NCI-H2196 (cell line): ENCODE measurements at regions not wholly inside any gene's neighbourhood (a gene's known extent, or its start where the extent isn't known, plus 50 kb on each side); places are given as distances from the start of the nearest gene placed in this dataset.
A peak's percentile ranks its signal among the peaks of the same experiment; 100 is the strongest.
"Not testable (repeated sequence)": the region's sequence is repeated elsewhere in the genome, so short reads cannot be mapped to it uniquely, and the experiment has no call there.

Experiments
- DNase-seq: peaks from one replicate; lab custom pipeline; 2025; ENCODE audit not compliant: unreplicated experiment; lab: John Stamatoyannopoulos, UW

DNA sequence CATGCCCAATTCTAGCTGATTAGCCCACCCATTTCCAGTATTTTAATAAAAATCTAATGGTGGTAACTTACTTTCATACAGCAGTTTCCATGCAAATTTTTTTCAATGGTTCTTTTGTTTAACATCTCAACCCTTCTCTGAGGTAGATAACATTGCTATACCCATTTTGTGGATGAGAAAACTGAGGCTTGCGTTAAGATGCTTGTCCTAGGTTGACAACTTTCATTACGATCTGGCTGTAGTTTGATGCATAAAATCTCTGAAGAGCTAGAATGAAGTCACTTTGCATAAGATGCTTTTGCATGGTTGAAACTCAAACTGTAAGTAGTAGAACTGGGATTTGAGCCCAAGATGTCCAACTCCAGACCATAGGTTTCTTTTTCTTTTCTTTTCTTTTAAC, 309.5 kb upstream of the PODXL start:
- no peak for DNase-seq

DNA sequence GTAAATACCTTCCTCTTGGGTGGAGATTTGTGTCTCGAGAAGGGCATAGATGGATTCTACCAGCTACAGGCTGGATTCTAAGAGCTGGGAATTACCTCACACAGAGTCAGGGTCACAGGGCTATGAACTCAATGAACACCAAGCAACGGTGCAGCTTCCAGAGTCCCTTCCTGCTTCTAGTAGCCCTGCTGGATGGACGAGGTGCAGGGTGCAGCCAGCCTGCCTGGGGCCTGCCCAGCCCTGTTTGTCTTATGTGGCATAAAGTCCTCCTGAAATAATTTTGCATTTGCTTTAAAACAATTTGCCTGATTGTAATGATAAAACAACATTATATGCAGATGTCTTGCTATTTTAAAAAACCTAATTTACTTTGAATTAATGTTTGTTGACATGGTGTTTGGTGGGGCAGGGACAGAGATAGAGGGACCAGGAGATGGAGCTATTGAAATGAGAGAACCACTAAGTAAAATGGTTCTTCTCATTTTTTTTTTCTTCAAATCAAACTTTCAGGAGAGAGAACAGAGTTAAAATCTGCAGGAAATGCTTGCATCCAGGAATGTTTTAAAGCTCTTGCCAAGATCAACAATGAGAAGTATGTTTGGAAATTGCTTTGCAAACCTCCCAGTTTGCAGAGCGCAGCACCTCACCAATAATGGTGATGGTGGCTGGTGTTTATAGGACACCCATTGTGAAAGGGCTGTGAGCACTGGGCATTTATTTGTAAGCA, 305.4 kb upstream of the PODXL start:
- DNase-seq = no peak

GRCh38 chr7:131859147-131859821, 302.9 kb upstream of the PODXL start:
- DNase-seq = peak; percentile 61

DNA sequence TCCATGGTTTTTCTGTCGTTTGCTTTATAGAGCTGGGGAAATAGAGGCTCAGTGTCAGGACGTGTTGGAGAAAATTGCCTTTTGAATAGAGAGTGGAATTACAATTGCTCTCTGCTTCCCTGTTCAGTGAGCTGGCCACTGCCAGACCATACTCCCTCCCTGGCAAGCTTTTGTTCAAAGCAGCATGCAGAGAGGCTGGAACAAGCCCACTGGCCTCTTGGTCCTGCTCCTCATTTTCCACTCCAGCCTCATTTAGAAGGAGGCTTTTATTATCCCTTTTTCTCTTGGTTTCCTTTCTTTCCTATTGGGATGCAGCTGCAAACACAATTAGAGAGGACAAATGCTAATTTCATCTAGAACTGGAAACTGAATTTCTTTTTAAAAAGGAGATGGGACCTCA, 302.2 kb upstream of the PODXL start:
- no peak for DNase-seq

GRCh38 chr7:131849472-131849871, 293.0 kb upstream of the PODXL start:
- no peak for DNase-seq

DNA sequence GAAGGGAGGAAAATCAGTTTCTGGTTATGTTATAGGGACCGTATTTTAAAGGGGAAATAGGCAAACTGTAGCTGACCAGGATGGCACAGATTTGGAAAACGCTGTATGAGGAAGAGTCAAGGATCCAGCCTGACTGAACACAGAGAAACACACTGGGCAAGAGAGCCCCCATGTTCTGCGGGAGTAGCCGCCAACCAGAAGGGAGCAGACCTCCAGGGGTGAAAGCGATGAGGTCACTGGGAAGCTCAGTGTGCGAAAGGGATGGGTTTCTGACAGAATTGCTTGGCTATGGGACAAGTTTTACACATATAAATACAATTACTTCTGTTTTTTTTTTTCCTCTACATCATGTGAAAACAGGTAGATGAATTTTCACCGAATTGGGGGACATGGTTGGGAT, 291.6 kb upstream of the PODXL start:
- no peak for DNase-seq

DNA sequence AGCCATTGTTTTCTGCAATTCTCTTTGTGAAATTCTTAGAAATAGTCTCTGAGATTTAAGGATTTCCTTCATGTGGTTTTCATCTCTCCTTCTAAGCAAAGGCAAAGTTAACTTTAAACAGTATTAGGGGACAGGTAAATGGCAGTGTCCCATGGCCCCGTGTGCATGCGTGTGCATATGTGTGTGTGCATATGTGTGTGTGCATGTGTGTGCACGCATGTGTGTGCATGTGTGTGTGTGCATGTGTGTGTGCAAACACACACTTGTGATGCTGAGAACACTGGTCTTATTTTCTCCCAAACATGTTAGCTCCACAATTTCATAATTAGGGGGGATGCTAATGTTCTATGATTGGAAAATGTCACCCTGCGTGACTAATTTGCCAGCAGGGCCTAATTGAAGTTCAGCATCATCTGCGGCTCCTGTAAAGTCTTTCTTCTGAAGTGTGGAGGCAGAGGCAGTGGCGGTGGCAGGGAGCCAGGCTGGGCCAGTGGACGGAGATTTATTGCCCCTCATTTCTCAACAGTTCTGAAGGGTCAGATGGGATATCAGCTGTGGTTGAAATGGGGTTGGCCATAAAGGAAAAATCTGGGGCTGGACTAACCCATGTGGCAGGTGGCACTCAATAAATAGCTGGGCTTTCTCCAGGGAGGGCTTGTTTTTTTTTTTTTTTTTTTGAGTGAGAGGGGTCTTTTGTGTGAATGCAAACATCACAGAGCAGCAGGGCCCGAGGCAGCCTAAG, 289.3 kb upstream of the PODXL start:
- DNase-seq = no peak

GRCh38 chr7:131844369-131844768, 287.9 kb upstream of the PODXL start:
- DNase-seq = no peak

DNA sequence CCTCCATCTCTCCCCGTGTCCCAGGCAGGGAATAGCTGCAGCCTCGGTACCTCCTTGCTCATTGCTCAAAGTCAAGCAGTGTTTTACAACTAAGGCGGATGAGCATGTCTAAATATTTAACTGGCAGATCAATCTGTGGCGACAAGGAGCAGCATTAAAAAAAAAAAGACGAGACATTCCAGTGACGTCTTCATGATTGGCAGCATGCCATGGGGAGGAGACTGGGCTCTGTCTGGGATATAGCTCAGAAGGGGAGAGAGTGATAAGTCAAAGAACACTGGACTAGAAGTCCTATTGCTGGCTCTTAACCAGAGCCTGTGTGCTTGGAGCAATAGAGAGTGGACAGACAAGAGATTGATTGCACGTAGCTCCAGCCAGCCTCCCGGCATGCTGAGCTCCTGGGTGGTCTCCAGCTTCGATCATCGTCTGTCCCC, 287.5 kb upstream of the PODXL start:
- DNase-seq = no peak

GRCh38 chr7:131839967-131840690, 283.7 kb upstream of the PODXL start:
- DNase-seq = no peak

GRCh38 chr7:131836733-131837132, 280.3 kb upstream of the PODXL start:
- no peak for DNase-seq

GRCh38 chr7:131835141-131835540, 278.7 kb upstream of the PODXL start:
- DNase-seq = no peak

GRCh38 chr7:131830681-131831080, 274.3 kb upstream of the PODXL start:
- DNase-seq = no peak

DNA sequence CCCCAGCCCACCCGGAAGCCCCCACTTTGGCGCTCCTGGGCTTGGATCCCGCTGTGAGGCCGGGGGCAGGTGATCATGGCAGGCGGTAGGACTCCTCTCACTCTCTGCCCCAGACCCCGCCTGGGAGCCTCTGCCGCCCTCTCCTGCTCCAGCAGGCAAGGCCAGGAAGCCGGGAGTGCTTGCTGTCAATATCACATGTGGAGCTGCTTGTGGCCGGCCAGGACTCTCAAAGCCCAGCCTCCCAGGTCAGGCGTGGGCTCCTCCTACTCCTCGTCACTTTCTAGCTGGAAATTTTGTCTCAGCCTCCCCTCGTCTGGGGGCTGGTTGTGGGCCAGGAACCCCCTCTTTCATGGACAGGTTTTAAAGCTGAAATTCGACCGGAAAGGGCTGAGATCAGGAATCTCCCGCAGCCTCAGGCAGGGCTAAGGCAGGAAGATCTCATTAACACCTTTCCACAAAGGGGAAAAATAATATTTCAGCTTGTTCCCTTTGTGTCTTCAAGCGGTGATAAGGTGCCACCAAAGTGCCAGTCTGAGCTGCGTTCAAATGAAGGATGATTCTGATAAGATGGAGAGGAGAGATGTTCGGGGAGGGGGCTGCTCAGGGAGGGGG, 273.6 kb upstream of the PODXL start:
- no peak for DNase-seq

GRCh38 chr7:131827421-131827820, 271.0 kb upstream of the PODXL start:
- DNase-seq = no peak

GRCh38 chr7:131826960-131827359, 270.5 kb upstream of the PODXL start:
- no peak for DNase-seq

GRCh38 chr7:131823961-131824440, 267.6 kb upstream of the PODXL start:
- not testable (repeated sequence) for DNase-seq

- DNase-seq = no peak
Measured at GRCh38 chr7:131819891-131820290, 263.5 kb upstream of the PODXL start.

DNA sequence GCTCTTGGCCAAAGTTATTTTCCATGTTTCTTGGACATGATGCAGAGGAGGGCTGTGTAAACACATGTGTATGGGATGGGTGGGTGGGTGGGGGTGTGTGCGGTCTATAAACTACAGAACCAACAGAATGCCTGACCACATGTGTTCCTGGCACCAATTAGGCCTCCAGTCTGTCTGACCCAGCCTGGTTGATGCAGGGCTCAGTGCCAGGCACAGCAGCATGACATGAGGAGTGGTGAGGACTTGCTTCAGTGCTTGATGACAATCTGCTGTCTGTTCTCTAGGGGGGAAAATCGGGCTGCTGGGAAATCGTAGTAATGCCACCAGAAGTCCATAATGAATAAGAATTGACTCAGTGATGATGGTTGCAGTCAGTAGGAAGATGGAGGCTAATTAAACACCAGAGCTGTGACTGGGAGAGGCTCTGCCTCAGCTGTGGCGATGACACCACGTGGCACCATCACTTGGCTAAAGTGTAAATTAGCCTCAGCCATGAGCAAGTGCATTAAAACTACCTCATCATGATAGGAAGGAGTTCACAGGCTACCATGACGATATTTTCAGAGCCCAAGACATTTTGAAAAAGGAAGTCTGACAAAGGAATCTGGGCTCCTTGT, 260.1 kb upstream of the PODXL start:
- DNase-seq = no peak

GRCh38 chr7:131808736-131809135, 252.3 kb upstream of the PODXL start:
- DNase-seq = no peak
